Endothelial cell of umbilical vein (primary cell): ENCODE measurements at regions not wholly inside any gene's neighbourhood (a gene's known extent, or its start where the extent isn't known, plus 50 kb on each side); places are given as distances from the start of the nearest gene placed in this dataset.
"Not testable (repeated sequence)": the region's sequence is repeated elsewhere in the genome, so short reads cannot be mapped to it uniquely, and the experiment has no call there.

Experiments used
- BruUV-seq: library from RNA; stranded (reverse); fragments of 400-500 nt; replicated peaks from 2 replicates; lab custom pipeline; 2021; lab: Mats Ljungman, UMichigan
- CTCF ChIA-PET: fragments of 300-600, 350-600 bp; sonication (Branson Sonifier 250); formaldehyde crosslinking; loops from one replicate; lab custom pipeline; 2021; ENCODE audit warnings: antibody characterized with exemption, inconsistent platforms; lab: Charles Lee
- POLR2A ChIA-PET: fragments of 300-600, 350-600 bp; sonication (Branson Sonifier 250); formaldehyde crosslinking; loops from one replicate; lab custom pipeline; 2021; ENCODE audit warnings: antibody characterized with exemption, inconsistent platforms; lab: Charles Lee
- DNase-seq: peaks from one replicate; pipeline ENCODE4 v3.0.0-alpha.2; 2011; ENCODE audit warnings: low read depth, low spot score
- FAIRE-seq: peaks from 2 replicates; lab custom pipeline; 2011; peaks lifted over from hg19 to GRCh38; lab: Jason Lieb, UNC
- H2AFZ ChIP-seq: 2 replicates; pipeline ENCODE4 v1.6.0; 2012; ENCODE audit warnings: low read depth, low read length, control low read depth, inconsistent platforms
- H3K27ac ChIP-seq: 2 replicates; pipeline ENCODE4 v1.5.1; 2011; ENCODE audit warnings: low read depth, mild to moderate bottlenecking, control low read depth, low read length, moderate library complexity; ENCODE audit not compliant: insufficient read depth
- H3K27me3 ChIP-seq, 2 experiments: 2 replicates each; pipeline versions ENCODE4 v1.6.0 to v1.6.1; 2011; ENCODE audit warnings: low read length in 2 of 2, mixed read lengths in 1 of 2; ENCODE audit not compliant: control insufficient read depth in 2 of 2, insufficient read depth in 2 of 2
- H3K36me3 ChIP-seq, 2 experiments: 2 replicates in 1 of 2; 3 replicates in 1 of 2; pipeline ENCODE4 v1.5.1; 2011; ENCODE audit warnings: low read length in 2 of 2, mild to moderate bottlenecking in 1 of 2, moderate library complexity in 1 of 2; ENCODE audit not compliant: control insufficient read depth in 2 of 2, insufficient read depth in 2 of 2; ENCODE audit errors: extremely low read depth in 1 of 2
- H3K4me1 ChIP-seq: 3 replicates; pipeline ENCODE4 v1.5.1; 2011; ENCODE audit warnings: mild to moderate bottlenecking, low read length; ENCODE audit not compliant: control insufficient read depth, insufficient read depth; ENCODE audit errors: extremely low read depth
- H3K4me2 ChIP-seq: 2 replicates; pipeline ENCODE4 v1.6.1; 2011; ENCODE audit warnings: low read length, control low read depth, mixed read lengths; ENCODE audit not compliant: insufficient read depth
- H3K4me3 ChIP-seq, 3 experiments: fragments of 200-600 bp in 1 of 3; sonication (generic), shearing (Covaris generic) in 1 of 3; replicated peaks in 1 of 3; 2 replicates each; pipeline ENCODE4 v1.5.1; 2011 to 2016; ENCODE audit warnings: control low read depth in 3 of 3, low read length in 3 of 3, mild to moderate bottlenecking in 2 of 3, inconsistent platforms in 1 of 3, low read depth in 1 of 3, moderate library complexity in 1 of 3; ENCODE audit not compliant: insufficient read depth in 1 of 3
- H3K79me2 ChIP-seq: 2 replicates; pipeline ENCODE4 v1.6.0; 2012; ENCODE audit warnings: low read length, inconsistent platforms; ENCODE audit not compliant: control insufficient read depth, insufficient read depth
- H3K9ac ChIP-seq: replicated peaks from 2 replicates; pipeline ENCODE3; 2011; ENCODE audit warnings: low read length, control low read depth; ENCODE audit not compliant: insufficient read depth; ENCODE audit errors: extremely low read depth
- H3K9me1 ChIP-seq: replicated peaks from 3 replicates; pipeline ENCODE4 v1.6.0; 2011; ENCODE audit warnings: mild to moderate bottlenecking, low read length; ENCODE audit not compliant: control insufficient read depth, insufficient read depth; ENCODE audit errors: extremely low read depth
- H3K9me3 ChIP-seq: replicated peaks from 2 replicates; pipeline ENCODE4 v1.5.1; 2012; ENCODE audit warnings: low read length, inconsistent platforms; ENCODE audit not compliant: control insufficient read depth, insufficient read depth
- H4K20me1 ChIP-seq: replicated peaks from 2 replicates; pipeline ENCODE3; 2011; ENCODE audit warnings: mild to moderate bottlenecking, low read length; ENCODE audit not compliant: control insufficient read depth, insufficient read depth; ENCODE audit errors: extremely low read depth
- EZH2 ChIP-seq: IDR thresholded peaks from 2 replicates; pipeline ENCODE4 v1.6.1; 2012; ENCODE audit warnings: borderline replicate concordance, low read depth, mild to moderate bottlenecking, moderate library complexity, low read length, inconsistent platforms; ENCODE audit not compliant: severe bottlenecking
- MYC ChIP-seq: IDR thresholded peaks from one replicate; pipeline ENCODE4 v1.6.1; 2011; ENCODE audit warnings: mild to moderate bottlenecking, low read depth, low read length
- POLR2A ChIP-seq: IDR thresholded peaks from 2 replicates; pipeline ENCODE4 v1.6.1; 2012; ENCODE audit warnings: low read depth, mild to moderate bottlenecking, control low read depth, low read length
- POLR2AphosphoS5 ChIP-seq: IDR thresholded peaks from 2 replicates; pipeline ENCODE4 v1.6.1; 2012; ENCODE audit warnings: low read depth, mild to moderate bottlenecking, control low read depth, low read length, moderate library complexity; ENCODE audit not compliant: insufficient read depth
- dilution Hi-C: fragments of 300-500 bp; cut with MboI; formaldehyde crosslinking; loops from one replicate; pipeline ENCODE4 v1.15.0; 2019; ENCODE audit warnings: low sequenced_read_pairs; ENCODE audit not compliant: extremely low pct_ligation_motif_present
- intact Hi-C: fragments of 100-400 bp; cut with micrococcal nuclease; formaldehyde crosslinking; loops from one replicate; pipeline ENCODE4 v1.10.0; 2022

- Histone ChIP-seq H3K27me3 (no peaks in the 10 kb centered on the region), H3K9me3 (no peaks in the 10 kb centered on the region), H3K27ac (no peak overlapping the region), H3K36me3 (no peaks in the 10 kb centered on the region), H3K4me1 (no peaks in the 10 kb centered on the region), H3K4me2 (no peak overlapping the region), H3K79me2 (no peaks in the 10 kb centered on the region), H4K20me1 (no peaks in the 10 kb centered on the region), H3K9ac (no peak overlapping the region), H3K4me3 (no peak overlapping the region), H2AFZ (no peak overlapping the region), H3K9me1 (no peaks in the 10 kb centered on the region)
- dilution Hi-C loops = no loop called here
- BruUV-seq = no TSS peak
- POLR2A ChIA-PET = no interaction called here
- intact Hi-C loops = no loop called here
- no peak for FAIRE-seq
- DNase-seq = no peak
- CTCF ChIA-PET = no interaction called here
- no peak for TF ChIP-seq MYC
- no peak for TF ChIP-seq EZH2
- TF ChIP-seq POLR2A = no peak
- no peak for TF ChIP-seq POLR2AphosphoS5
Measured at GRCh38 chr1:242886137-242886536, 361.6 kb upstream of the PLD5 start.

DNA sequence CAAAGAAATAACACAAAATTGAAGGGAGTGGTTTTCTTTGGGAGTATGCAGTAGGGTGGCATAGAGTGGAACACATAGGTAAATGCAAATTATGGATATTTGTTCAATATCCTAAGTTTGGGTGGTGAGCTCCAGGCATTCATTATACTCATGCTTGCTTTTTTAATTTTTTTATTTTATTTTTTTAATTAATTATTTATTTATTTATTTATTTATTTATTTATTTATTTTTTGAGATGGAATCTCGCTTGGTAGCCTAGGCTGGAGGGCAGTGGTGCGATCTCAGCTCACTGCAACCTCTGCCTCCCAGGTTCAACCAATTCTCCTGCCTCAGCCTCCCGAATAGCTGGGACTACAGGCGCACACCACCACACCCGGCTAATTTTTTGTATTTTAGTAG, 355.5 kb upstream of the PLD5 start:
- H3K9me1 ChIP-seq, H2AFZ ChIP-seq, H3K4me1 ChIP-seq, H3K36me3 ChIP-seq, H3K4me2 ChIP-seq, H3K9me3 ChIP-seq, CTCF ChIA-PET, H3K4me3 ChIP-seq, BruUV-seq, POLR2A ChIA-PET, H3K9ac ChIP-seq, H4K20me1 ChIP-seq, FAIRE-seq, intact Hi-C loops, dilution Hi-C loops, H3K27me3 ChIP-seq, H3K27ac ChIP-seq, H3K79me2 ChIP-seq, DNase-seq: not testable (repeated sequence)
